PC-9 (cell line): ENCODE measurements at regions not wholly inside any gene's neighbourhood (a gene's known extent, or its start where the extent isn't known, plus 50 kb on each side); places are given as distances from the start of the nearest gene placed in this dataset.

Source experiments
- CTCF ChIP-seq: fragments of 200-600 bp; sonication (generic); conservative IDR thresholded peaks from 2 replicates; pipeline ENCODE4 v1.6.1; 2017; ENCODE audit warnings: mixed run types, antibody characterized with exemption, mild to moderate bottlenecking, moderate library complexity
- EZH2 ChIP-seq: fragments of 200-600 bp; sonication (generic); IDR thresholded peaks from 2 replicates; pipeline ENCODE4 v1.8.0; 2017; ENCODE audit warnings: antibody characterized with exemption, low read depth

- TF ChIP-seq CTCF (no peak), EZH2 (no peak)
Observed at GRCh38 chr6:147722158-147722557, 213.7 kb downstream of the SAMD5 start.
